Endothelial cell of umbilical vein (primary cell): ENCODE measurements at regions not wholly inside any gene's neighbourhood (a gene's known extent, or its start where the extent isn't known, plus 50 kb on each side); places are given as distances from the start of the nearest gene placed in this dataset.

Experiments
- BruUV-seq: library from RNA; stranded (reverse); fragments of 400-500 nt; replicated peaks from 2 replicates; lab custom pipeline; 2021; lab: Mats Ljungman, UMichigan
- CTCF ChIA-PET: fragments of 300-600, 350-600 bp; sonication (Branson Sonifier 250); formaldehyde crosslinking; loops from one replicate; lab custom pipeline; 2021; ENCODE audit warnings: antibody characterized with exemption, inconsistent platforms; lab: Charles Lee
- POLR2A ChIA-PET: fragments of 300-600, 350-600 bp; sonication (Branson Sonifier 250); formaldehyde crosslinking; loops from one replicate; lab custom pipeline; 2021; ENCODE audit warnings: antibody characterized with exemption, inconsistent platforms; lab: Charles Lee
- DNase-seq: peaks from one replicate; pipeline ENCODE4 v3.0.0-alpha.2; 2011; ENCODE audit warnings: low read depth, low spot score
- FAIRE-seq: peaks from 2 replicates; lab custom pipeline; 2011; peaks lifted over from hg19 to GRCh38; lab: Jason Lieb, UNC
- H2AFZ ChIP-seq: 2 replicates; pipeline ENCODE4 v1.6.0; 2012; ENCODE audit warnings: low read depth, low read length, control low read depth, inconsistent platforms
- H3K27ac ChIP-seq: 2 replicates; pipeline ENCODE4 v1.5.1; 2011; ENCODE audit warnings: low read depth, mild to moderate bottlenecking, control low read depth, low read length, moderate library complexity; ENCODE audit not compliant: insufficient read depth
- H3K27me3 ChIP-seq, 2 experiments: 2 replicates each; pipeline versions ENCODE4 v1.6.0 to v1.6.1; 2011; ENCODE audit warnings: low read length in 2 of 2, mixed read lengths in 1 of 2; ENCODE audit not compliant: control insufficient read depth in 2 of 2, insufficient read depth in 2 of 2
- H3K36me3 ChIP-seq, 2 experiments: 2 replicates in 1 of 2; 3 replicates in 1 of 2; pipeline ENCODE4 v1.5.1; 2011; ENCODE audit warnings: low read length in 2 of 2, mild to moderate bottlenecking in 1 of 2, moderate library complexity in 1 of 2; ENCODE audit not compliant: control insufficient read depth in 2 of 2, insufficient read depth in 2 of 2; ENCODE audit errors: extremely low read depth in 1 of 2
- H3K4me1 ChIP-seq: 3 replicates; pipeline ENCODE4 v1.5.1; 2011; ENCODE audit warnings: mild to moderate bottlenecking, low read length; ENCODE audit not compliant: control insufficient read depth, insufficient read depth; ENCODE audit errors: extremely low read depth
- H3K4me2 ChIP-seq: 2 replicates; pipeline ENCODE4 v1.6.1; 2011; ENCODE audit warnings: low read length, control low read depth, mixed read lengths; ENCODE audit not compliant: insufficient read depth
- H3K4me3 ChIP-seq, 3 experiments: fragments of 200-600 bp in 1 of 3; sonication (generic), shearing (Covaris generic) in 1 of 3; replicated peaks in 1 of 3; 2 replicates each; pipeline ENCODE4 v1.5.1; 2011 to 2016; ENCODE audit warnings: control low read depth in 3 of 3, low read length in 3 of 3, mild to moderate bottlenecking in 2 of 3, inconsistent platforms in 1 of 3, low read depth in 1 of 3, moderate library complexity in 1 of 3; ENCODE audit not compliant: insufficient read depth in 1 of 3
- H3K79me2 ChIP-seq: 2 replicates; pipeline ENCODE4 v1.6.0; 2012; ENCODE audit warnings: low read length, inconsistent platforms; ENCODE audit not compliant: control insufficient read depth, insufficient read depth
- H3K9ac ChIP-seq: replicated peaks from 2 replicates; pipeline ENCODE3; 2011; ENCODE audit warnings: low read length, control low read depth; ENCODE audit not compliant: insufficient read depth; ENCODE audit errors: extremely low read depth
- H3K9me1 ChIP-seq: replicated peaks from 3 replicates; pipeline ENCODE4 v1.6.0; 2011; ENCODE audit warnings: mild to moderate bottlenecking, low read length; ENCODE audit not compliant: control insufficient read depth, insufficient read depth; ENCODE audit errors: extremely low read depth
- H3K9me3 ChIP-seq: replicated peaks from 2 replicates; pipeline ENCODE4 v1.5.1; 2012; ENCODE audit warnings: low read length, inconsistent platforms; ENCODE audit not compliant: control insufficient read depth, insufficient read depth
- H4K20me1 ChIP-seq: replicated peaks from 2 replicates; pipeline ENCODE3; 2011; ENCODE audit warnings: mild to moderate bottlenecking, low read length; ENCODE audit not compliant: control insufficient read depth, insufficient read depth; ENCODE audit errors: extremely low read depth
- EZH2 ChIP-seq: IDR thresholded peaks from 2 replicates; pipeline ENCODE4 v1.6.1; 2012; ENCODE audit warnings: borderline replicate concordance, low read depth, mild to moderate bottlenecking, moderate library complexity, low read length, inconsistent platforms; ENCODE audit not compliant: severe bottlenecking
- FOS ChIP-seq: IDR thresholded peaks from 2 replicates; pipeline ENCODE4 v1.6.1; 2011; ENCODE audit warnings: mild to moderate bottlenecking, low read length, moderate library complexity, borderline replicate concordance; ENCODE audit not compliant: insufficient read depth
- GATA2 ChIP-seq: IDR thresholded peaks from 2 replicates; pipeline ENCODE4 v1.7.0; 2011; ENCODE audit warnings: low read depth, mild to moderate bottlenecking, moderate library complexity, mixed read lengths, low read length; ENCODE audit not compliant: insufficient read length, insufficient read depth
- JUN ChIP-seq: IDR thresholded peaks from 2 replicates; pipeline ENCODE4 v1.6.1; 2011; ENCODE audit warnings: borderline replicate concordance, low read depth; ENCODE audit not compliant: insufficient read length, insufficient read depth
- MYC ChIP-seq: IDR thresholded peaks from one replicate; pipeline ENCODE4 v1.6.1; 2011; ENCODE audit warnings: mild to moderate bottlenecking, low read depth, low read length
- POLR2A ChIP-seq: IDR thresholded peaks from 2 replicates; pipeline ENCODE4 v1.6.1; 2012; ENCODE audit warnings: low read depth, mild to moderate bottlenecking, control low read depth, low read length
- POLR2AphosphoS5 ChIP-seq: IDR thresholded peaks from 2 replicates; pipeline ENCODE4 v1.6.1; 2012; ENCODE audit warnings: low read depth, mild to moderate bottlenecking, control low read depth, low read length, moderate library complexity; ENCODE audit not compliant: insufficient read depth
- dilution Hi-C: fragments of 300-500 bp; cut with MboI; formaldehyde crosslinking; loops from one replicate; pipeline ENCODE4 v1.15.0; 2019; ENCODE audit warnings: low sequenced_read_pairs; ENCODE audit not compliant: extremely low pct_ligation_motif_present
- intact Hi-C: fragments of 100-400 bp; cut with micrococcal nuclease; formaldehyde crosslinking; loops from one replicate; pipeline ENCODE4 v1.10.0; 2022
- TF ChIP-seq, protein P1 (sequence below): IDR thresholded peaks from 2 replicates; pipeline ENCODE4 v1.6.1; 2011; ENCODE audit not compliant: insufficient read depth, insufficient read length
- TF ChIP-seq, protein P2 (sequence below), 2 donors: IDR thresholded peaks; 1 replicate in 1 of 2; 2 replicates in 1 of 2; pipeline ENCODE4 v1.5.1; 2011; ENCODE audit warnings: low read length in 2 of 2, mild to moderate bottlenecking in 2 of 2, moderate library complexity in 2 of 2, control low read depth in 1 of 2, inconsistent platforms in 1 of 2, low read depth in 1 of 2; ENCODE audit not compliant: insufficient read depth in 1 of 2; ENCODE audit errors: extremely low read depth in 1 of 2

GRCh38 chr22:48851933-48852549 lies 975.6 kb downstream of the BRD1 start:
- no peak overlapping the region for H2AFZ ChIP-seq
- no peaks in the 10 kb centered on the region for H3K4me1 ChIP-seq
- no peak overlapping the region for H3K4me3 ChIP-seq
- FAIRE-seq (no peak), DNase-seq (no peak)
- no peaks in the 10 kb centered on the region for H3K27me3 ChIP-seq
- H3K9ac ChIP-seq, result no peak overlapping the region
- no peaks in the 10 kb centered on the region for H3K36me3 ChIP-seq
- peaks cover 14% of the 10 kb centered on the region for H3K9me3 ChIP-seq
- H3K9me1 ChIP-seq, result no peaks in the 10 kb centered on the region
- POLR2A ChIA-PET, result no interaction called here
- BruUV-seq, result no TSS peak
- no peak overlapping the region for H3K27ac ChIP-seq
- no peak for TF ChIP-seq MYC
- TF ChIP-seq, protein P1, sequence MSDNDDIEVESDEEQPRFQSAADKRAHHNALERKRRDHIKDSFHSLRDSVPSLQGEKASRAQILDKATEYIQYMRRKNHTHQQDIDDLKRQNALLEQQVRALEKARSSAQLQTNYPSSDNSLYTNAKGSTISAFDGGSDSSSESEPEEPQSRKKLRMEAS, result no peak
- no peak for TF ChIP-seq FOS
- no peak for TF ChIP-seq POLR2AphosphoS5
- TF ChIP-seq, protein P2, sequence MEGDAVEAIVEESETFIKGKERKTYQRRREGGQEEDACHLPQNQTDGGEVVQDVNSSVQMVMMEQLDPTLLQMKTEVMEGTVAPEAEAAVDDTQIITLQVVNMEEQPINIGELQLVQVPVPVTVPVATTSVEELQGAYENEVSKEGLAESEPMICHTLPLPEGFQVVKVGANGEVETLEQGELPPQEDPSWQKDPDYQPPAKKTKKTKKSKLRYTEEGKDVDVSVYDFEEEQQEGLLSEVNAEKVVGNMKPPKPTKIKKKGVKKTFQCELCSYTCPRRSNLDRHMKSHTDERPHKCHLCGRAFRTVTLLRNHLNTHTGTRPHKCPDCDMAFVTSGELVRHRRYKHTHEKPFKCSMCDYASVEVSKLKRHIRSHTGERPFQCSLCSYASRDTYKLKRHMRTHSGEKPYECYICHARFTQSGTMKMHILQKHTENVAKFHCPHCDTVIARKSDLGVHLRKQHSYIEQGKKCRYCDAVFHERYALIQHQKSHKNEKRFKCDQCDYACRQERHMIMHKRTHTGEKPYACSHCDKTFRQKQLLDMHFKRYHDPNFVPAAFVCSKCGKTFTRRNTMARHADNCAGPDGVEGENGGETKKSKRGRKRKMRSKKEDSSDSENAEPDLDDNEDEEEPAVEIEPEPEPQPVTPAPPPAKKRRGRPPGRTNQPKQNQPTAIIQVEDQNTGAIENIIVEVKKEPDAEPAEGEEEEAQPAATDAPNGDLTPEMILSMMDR (IDR thresholded peaks at IDR 0.05; ENCODE audit: extremely low read depth in 1 of 2, insufficient read depth in 1 of 2, low read depth in 1 of 2, low read length in 2 of 2), result no peak
- no peak for TF ChIP-seq POLR2A
- no peak for TF ChIP-seq GATA2
- no peak for TF ChIP-seq JUN
- no peak for TF ChIP-seq EZH2
- intact Hi-C loops (no loop called here), dilution Hi-C loops (no loop called here)
- CTCF ChIA-PET, result no interaction called here
- H3K79me2 ChIP-seq, result no peaks in the 10 kb centered on the region
- H3K4me2 ChIP-seq, result no peak overlapping the region
- no peaks in the 10 kb centered on the region for H4K20me1 ChIP-seq
